Osteocyte (in vitro differentiated cells): ENCODE measurements at regions not wholly inside any gene's neighbourhood (a gene's known extent, or its start where the extent isn't known, plus 50 kb on each side); places are given as distances from the start of the nearest gene placed in this dataset.
A peak's percentile ranks its signal among the peaks of the same experiment; 100 is the strongest.

Experiments
- DNase-seq: peaks from one replicate; pipeline ENCODE4 v3.0.0; 2021; ENCODE audit warnings: mixed read lengths; ENCODE audit not compliant: unreplicated experiment; ENCODE audit errors: extremely low spot score
- H3K27ac Mint-ChIP-seq: one replicate; pipeline ENCODE4 v1.8.0; 2021; ENCODE audit warnings: mild to moderate bottlenecking, mixed read lengths; ENCODE audit not compliant: unreplicated experiment
- H3K27me3 Mint-ChIP-seq: one replicate; pipeline ENCODE4 v1.8.0; 2021; ENCODE audit warnings: mixed read lengths; ENCODE audit not compliant: unreplicated experiment
- H3K36me3 Mint-ChIP-seq: one replicate; pipeline ENCODE4 v1.8.0; 2021; ENCODE audit warnings: mixed read lengths; ENCODE audit not compliant: unreplicated experiment
- H3K4me1 Mint-ChIP-seq: one replicate; pipeline ENCODE4 v1.8.0; 2021; ENCODE audit warnings: mixed read lengths; ENCODE audit not compliant: unreplicated experiment
- H3K4me3 Mint-ChIP-seq: one replicate; pipeline ENCODE4 v1.8.0; 2021; ENCODE audit warnings: mild to moderate bottlenecking, moderate library complexity, mixed read lengths; ENCODE audit not compliant: unreplicated experiment
- H3K9me3 Mint-ChIP-seq: one replicate; pipeline ENCODE4 v1.8.0; 2021; ENCODE audit warnings: mixed read lengths; ENCODE audit not compliant: unreplicated experiment
- TF ChIP-seq, protein P1 (sequence below): fragments of 200-600 bp; sonication (generic); IDR thresholded peaks from 2 replicates; pipeline ENCODE4 v1.5.0; 2021; ENCODE audit warnings: antibody characterized with exemption, mild to moderate bottlenecking, moderate library complexity

DNA sequence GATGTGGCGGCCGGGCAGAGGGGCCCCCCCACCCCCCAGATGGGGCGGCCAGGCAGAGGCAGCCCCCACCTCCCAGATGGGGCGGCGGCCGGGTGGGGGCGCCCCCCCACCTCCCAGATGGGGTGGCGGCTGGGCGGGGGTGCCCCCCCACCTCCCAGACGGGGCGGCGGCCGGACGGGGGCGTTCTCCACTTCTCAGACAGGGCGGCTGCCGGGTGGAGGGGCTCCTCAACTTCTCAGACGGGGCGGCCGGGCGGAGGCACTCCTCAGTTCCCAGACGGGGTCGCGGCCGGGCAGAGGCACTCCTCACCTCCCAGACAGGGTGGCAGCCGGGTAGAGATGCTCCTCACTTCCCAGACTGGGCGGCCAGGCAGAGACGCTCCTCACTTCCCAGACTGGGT, 469.8 kb downstream of the PCNX1 start:
- Mint-ChIP-seq H3K4me3 (no peak overlapping the region), H3K27ac (no peak overlapping the region), H3K36me3 (peaks cover 10% of the 10 kb centered on the region), H3K9me3 (no peaks in the 10 kb centered on the region), H3K4me1 (peaks cover 47% of the 10 kb centered on the region), H3K27me3 (no peaks in the 10 kb centered on the region)
- TF ChIP-seq, protein P1, sequence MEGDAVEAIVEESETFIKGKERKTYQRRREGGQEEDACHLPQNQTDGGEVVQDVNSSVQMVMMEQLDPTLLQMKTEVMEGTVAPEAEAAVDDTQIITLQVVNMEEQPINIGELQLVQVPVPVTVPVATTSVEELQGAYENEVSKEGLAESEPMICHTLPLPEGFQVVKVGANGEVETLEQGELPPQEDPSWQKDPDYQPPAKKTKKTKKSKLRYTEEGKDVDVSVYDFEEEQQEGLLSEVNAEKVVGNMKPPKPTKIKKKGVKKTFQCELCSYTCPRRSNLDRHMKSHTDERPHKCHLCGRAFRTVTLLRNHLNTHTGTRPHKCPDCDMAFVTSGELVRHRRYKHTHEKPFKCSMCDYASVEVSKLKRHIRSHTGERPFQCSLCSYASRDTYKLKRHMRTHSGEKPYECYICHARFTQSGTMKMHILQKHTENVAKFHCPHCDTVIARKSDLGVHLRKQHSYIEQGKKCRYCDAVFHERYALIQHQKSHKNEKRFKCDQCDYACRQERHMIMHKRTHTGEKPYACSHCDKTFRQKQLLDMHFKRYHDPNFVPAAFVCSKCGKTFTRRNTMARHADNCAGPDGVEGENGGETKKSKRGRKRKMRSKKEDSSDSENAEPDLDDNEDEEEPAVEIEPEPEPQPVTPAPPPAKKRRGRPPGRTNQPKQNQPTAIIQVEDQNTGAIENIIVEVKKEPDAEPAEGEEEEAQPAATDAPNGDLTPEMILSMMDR: no peak
- DNase-seq: no peak

DNA sequence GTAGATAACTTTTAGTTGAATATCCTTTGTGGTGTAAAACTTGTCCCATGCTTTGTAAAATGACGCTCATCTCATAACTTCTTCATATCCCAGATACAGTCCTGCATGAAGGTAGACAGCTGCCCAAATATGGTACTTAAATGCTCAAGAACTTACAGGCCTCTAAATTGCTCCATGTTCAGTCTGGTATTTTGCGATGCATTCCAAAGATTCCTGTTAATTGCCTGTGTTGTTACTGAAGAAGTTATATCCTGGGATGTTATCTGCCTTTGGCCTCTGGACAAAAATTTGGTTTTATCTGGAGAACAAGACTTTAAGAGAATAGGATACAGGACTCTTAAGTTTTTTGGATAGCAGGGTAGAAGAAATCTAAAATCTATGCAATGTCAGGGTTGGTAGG, 473.0 kb downstream of the PCNX1 start:
- no peak overlapping the region for H3K4me3 Mint-ChIP-seq
- H3K27me3 Mint-ChIP-seq: no peaks in the 10 kb centered on the region
- H3K9me3 Mint-ChIP-seq: no peaks in the 10 kb centered on the region
- H3K27ac Mint-ChIP-seq: peak overlapping the region; percentile 45
- TF ChIP-seq, protein P1: no peak
- DNase-seq: no peak
- peaks cover 13% of the 10 kb centered on the region for H3K36me3 Mint-ChIP-seq
- H3K4me1 Mint-ChIP-seq: peaks cover 44% of the 10 kb centered on the region

DNA sequence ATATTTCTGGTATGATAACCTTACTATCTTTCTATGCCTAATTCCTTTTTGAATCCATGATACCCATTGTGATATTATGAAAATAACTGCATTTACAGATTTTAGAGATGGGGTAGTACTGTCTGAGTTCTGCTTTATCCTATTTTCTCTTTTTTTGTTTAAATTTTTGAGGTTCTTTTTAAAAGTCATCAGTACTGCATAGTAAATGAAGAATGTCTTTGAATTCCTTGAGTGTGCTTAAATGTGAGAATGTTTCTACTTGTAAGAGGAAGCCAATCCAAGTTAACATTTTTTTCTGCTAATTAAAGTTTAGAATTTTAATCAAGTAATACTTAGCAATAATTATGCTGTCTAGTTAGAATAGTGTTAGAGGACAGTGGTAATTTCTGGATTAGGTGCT, 474.6 kb downstream of the PCNX1 start:
- no peak for DNase-seq
- H3K27me3 Mint-ChIP-seq: no peaks in the 10 kb centered on the region
- H3K4me1 Mint-ChIP-seq: peaks cover 42% of the 10 kb centered on the region
- no peak overlapping the region for H3K4me3 Mint-ChIP-seq
- H3K27ac Mint-ChIP-seq: no peak overlapping the region
- H3K9me3 Mint-ChIP-seq: no peaks in the 10 kb centered on the region
- TF ChIP-seq, protein P1: no peak
- H3K36me3 Mint-ChIP-seq: peaks cover 10% of the 10 kb centered on the region

DNA sequence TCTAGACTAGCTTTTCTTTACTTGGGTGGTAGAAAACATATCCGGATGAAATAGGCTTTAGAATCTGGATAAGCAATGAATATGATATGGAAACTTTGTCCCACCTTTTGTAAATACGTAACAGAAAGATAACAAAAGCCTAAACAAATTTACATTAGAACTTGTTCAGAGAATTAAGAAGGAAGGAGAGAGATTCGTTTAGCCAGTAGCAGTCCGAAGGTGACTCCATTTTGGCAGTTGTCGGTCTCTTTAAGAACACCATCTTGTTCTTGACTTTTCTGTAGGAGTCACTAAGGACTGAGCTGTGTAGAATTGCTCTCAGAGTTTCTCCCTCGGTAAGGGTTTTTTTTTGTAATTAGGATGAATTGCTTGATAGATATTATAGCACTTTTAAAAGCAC, 475.1 kb downstream of the PCNX1 start:
- no peaks in the 10 kb centered on the region for H3K27me3 Mint-ChIP-seq
- peaks cover 10% of the 10 kb centered on the region for H3K36me3 Mint-ChIP-seq
- no peak overlapping the region for H3K27ac Mint-ChIP-seq
- no peak for DNase-seq
- peaks cover 42% of the 10 kb centered on the region for H3K4me1 Mint-ChIP-seq
- no peak overlapping the region for H3K4me3 Mint-ChIP-seq
- no peaks in the 10 kb centered on the region for H3K9me3 Mint-ChIP-seq
- TF ChIP-seq, protein P1: no peak

DNA sequence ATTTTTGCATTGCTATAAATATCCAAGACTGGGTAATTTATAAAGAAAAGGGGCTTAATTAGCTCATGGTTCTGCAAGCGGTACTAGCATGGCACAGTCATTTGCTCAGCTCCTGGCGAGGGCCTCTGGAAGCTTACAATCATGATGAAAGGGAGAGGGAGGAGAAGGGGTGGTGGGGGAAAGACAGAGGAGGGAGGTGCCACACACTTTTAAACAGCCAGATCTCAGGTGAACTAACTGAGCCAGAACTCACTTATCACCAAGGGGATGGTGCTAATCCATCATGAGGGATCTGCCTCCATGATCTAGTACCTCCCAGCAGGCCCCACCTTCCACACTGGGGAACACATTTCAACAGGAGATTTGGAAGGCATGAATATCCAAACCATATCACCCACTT, 476.3 kb downstream of the PCNX1 start:
- Mint-ChIP-seq H3K36me3 (peaks cover 6% of the 10 kb centered on the region), H3K4me1 (peaks cover 45% of the 10 kb centered on the region), H3K27me3 (no peaks in the 10 kb centered on the region), H3K4me3 (no peak overlapping the region), H3K9me3 (no peaks in the 10 kb centered on the region), H3K27ac (no peak overlapping the region)
- no peak for DNase-seq
- TF ChIP-seq, protein P1: no peak
